ENCODE measurements at regions not wholly inside any gene's neighbourhood (a gene's known extent, or its start where the extent isn't known, plus 50 kb on each side); places are given as distances from the start of the nearest gene placed in this dataset.
"Not testable (repeated sequence)": the region's sequence is repeated elsewhere in the genome, so short reads cannot be mapped to it uniquely, and the experiment has no call there.

GRCh38 chr14:86780876-86781510, 1212.0 kb downstream of the GALC start:
- Mint-ChIP-seq H3K36me3 (ENCODE audit: low read depth, unreplicated experiment) (no peaks in the 10 kb centered on the region), H3K27me3 (ENCODE audit: unreplicated experiment) (no peaks in the 10 kb centered on the region), H3K27ac (ENCODE audit: unreplicated experiment) (no peak overlapping the region), H3K9me3 (ENCODE audit: unreplicated experiment) (no peaks in the 10 kb centered on the region), H3K4me1 (ENCODE audit: unreplicated experiment) (no peaks in the 10 kb centered on the region), H3K4me3 (ENCODE audit: unreplicated experiment) (no peak overlapping the region)
- no peak for TF ChIP-seq CTCF (IDR thresholded peaks at IDR 0.05; ENCODE audit: unreplicated experiment)
- no peak for DNase-seq (ENCODE audit: low spot score)

GRCh38 chr14:86780461-86780860, 1212.5 kb downstream of the GALC start:
- Mint-ChIP-seq H3K36me3 (ENCODE audit: low read depth, unreplicated experiment) (no peaks in the 10 kb centered on the region), H3K9me3 (ENCODE audit: unreplicated experiment) (no peaks in the 10 kb centered on the region), H3K4me3 (ENCODE audit: unreplicated experiment) (no peak overlapping the region), H3K27ac (ENCODE audit: unreplicated experiment) (no peak overlapping the region), H3K4me1 (ENCODE audit: unreplicated experiment) (no peaks in the 10 kb centered on the region), H3K27me3 (ENCODE audit: unreplicated experiment) (no peaks in the 10 kb centered on the region)
- TF ChIP-seq CTCF (IDR thresholded peaks at IDR 0.05; ENCODE audit: unreplicated experiment): no peak
- no peak for DNase-seq (ENCODE audit: low spot score)

DNA sequence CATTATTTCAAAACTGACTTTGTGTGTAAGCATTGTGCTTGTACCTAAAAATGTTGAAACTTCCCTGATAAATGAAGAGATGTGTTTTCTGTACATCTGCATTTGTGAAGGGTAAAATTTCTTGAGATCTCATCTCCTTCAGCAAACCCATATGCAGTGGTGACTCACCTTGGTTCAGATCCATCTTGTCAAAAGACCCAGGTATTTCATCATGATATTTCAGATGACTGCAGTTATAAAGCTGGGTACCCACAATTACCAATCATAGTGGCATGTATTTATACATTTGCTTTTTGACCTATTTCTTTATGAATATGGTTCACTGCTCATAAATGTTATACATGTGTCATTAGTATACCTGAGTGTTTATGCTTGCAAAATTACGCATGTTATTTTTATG, 1213.6 kb downstream of the GALC start:
- H3K27me3 Mint-ChIP-seq (ENCODE audit: unreplicated experiment): no peaks in the 10 kb centered on the region
- H3K36me3 Mint-ChIP-seq (ENCODE audit: low read depth, unreplicated experiment): no peaks in the 10 kb centered on the region
- H3K27ac Mint-ChIP-seq (ENCODE audit: unreplicated experiment): no peak overlapping the region
- no peaks in the 10 kb centered on the region for H3K4me1 Mint-ChIP-seq (ENCODE audit: unreplicated experiment)
- H3K4me3 Mint-ChIP-seq (ENCODE audit: unreplicated experiment): no peak overlapping the region
- no peak for DNase-seq (ENCODE audit: low spot score)
- TF ChIP-seq CTCF (IDR thresholded peaks at IDR 0.05; ENCODE audit: unreplicated experiment): no peak
- H3K9me3 Mint-ChIP-seq (ENCODE audit: unreplicated experiment): no peaks in the 10 kb centered on the region

- Mint-ChIP-seq H3K4me3 (ENCODE audit: unreplicated experiment) (no peak overlapping the region), H3K27me3 (ENCODE audit: unreplicated experiment) (no peaks in the 10 kb centered on the region)
- TF ChIP-seq CTCF (IDR thresholded peaks at IDR 0.05; ENCODE audit: unreplicated experiment): no peak
Measured at GRCh38 chr14:86777963-86778602, 1214.9 kb downstream of the GALC start.

GRCh38 chr14:86775896-86776295, 1217.1 kb downstream of the GALC start:
- H3K27me3 Mint-ChIP-seq (ENCODE audit: unreplicated experiment); H3K9me3 Mint-ChIP-seq (ENCODE audit: unreplicated experiment); DNase-seq (ENCODE audit: low spot score); H3K4me1 Mint-ChIP-seq (ENCODE audit: unreplicated experiment); H3K4me3 Mint-ChIP-seq (ENCODE audit: unreplicated experiment); H3K27ac Mint-ChIP-seq (ENCODE audit: unreplicated experiment); H3K36me3 Mint-ChIP-seq (ENCODE audit: low read depth, unreplicated experiment): not testable (repeated sequence)

More at GRCh38 chr14:86777963-86778602, 1214.9 kb downstream of the GALC start:
- H3K27ac Mint-ChIP-seq (ENCODE audit: unreplicated experiment): no peak overlapping the region
- H3K9me3 Mint-ChIP-seq (ENCODE audit: unreplicated experiment): no peaks in the 10 kb centered on the region
- DNase-seq (ENCODE audit: low spot score): no peak
- H3K4me1 Mint-ChIP-seq (ENCODE audit: unreplicated experiment): no peaks in the 10 kb centered on the region
- no peaks in the 10 kb centered on the region for H3K36me3 Mint-ChIP-seq (ENCODE audit: low read depth, unreplicated experiment)
